GM19467 (cell line): ENCODE measurements at regions not wholly inside any gene's neighbourhood (a gene's known extent, or its start where the extent isn't known, plus 50 kb on each side); places are given as distances from the start of the nearest gene placed in this dataset.

Source experiments
- ATAC-seq: cut with Tn5 transposase; IDR thresholded peaks from one replicate; pipeline ENCODE4 v1.9.1; 2021; ENCODE audit warnings: mild to moderate bottlenecking, moderate library complexity; ENCODE audit not compliant: unreplicated experiment

DNA sequence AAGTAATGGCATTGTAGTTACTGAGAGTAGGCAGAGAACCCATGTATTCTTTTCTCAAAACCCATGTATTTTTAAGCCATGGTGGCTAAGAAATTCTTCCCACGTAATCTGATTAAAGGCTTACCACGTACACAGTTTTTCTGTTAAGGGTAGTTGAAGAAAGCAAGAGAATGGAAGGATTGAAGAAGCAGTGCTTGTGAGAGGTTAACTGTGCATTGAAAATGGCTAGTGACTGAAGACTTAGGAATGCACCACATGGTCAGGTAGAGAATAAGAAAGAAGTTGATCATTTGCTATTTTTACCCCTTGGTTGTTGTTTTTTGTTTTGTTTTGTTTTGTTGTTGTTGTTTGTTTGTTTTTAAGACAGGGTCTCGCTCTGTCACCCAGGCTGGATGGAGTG, 178.9 kb upstream of the SNX7 start:
- no peak for ATAC-seq

DNA sequence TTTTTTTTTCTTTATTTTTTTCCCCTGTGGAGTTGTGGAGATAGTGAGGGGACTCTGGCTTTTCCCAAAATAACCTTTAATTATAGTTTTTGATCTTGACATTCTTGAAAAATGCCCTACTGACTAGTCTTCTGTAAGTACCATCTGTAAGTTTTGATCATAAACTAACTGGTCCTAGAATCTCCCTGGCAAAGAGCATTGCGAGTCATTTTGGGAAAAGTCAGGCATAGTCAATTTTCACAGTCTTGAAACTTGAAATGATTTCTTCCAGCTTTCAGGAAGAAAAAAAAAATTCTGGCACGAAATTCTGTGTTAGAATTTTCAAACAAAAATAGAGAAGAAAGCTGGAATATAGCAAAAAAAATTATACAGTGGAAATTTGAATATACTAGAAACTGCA, 181.2 kb upstream of the SNX7 start:
- ATAC-seq = no peak

- no peak for ATAC-seq
Measured at GRCh38 chr1:98478121-98478520, 183.4 kb upstream of the SNX7 start.

- no peak for ATAC-seq
Measured at GRCh38 chr1:98472878-98473277, 188.6 kb upstream of the SNX7 start.

DNA sequence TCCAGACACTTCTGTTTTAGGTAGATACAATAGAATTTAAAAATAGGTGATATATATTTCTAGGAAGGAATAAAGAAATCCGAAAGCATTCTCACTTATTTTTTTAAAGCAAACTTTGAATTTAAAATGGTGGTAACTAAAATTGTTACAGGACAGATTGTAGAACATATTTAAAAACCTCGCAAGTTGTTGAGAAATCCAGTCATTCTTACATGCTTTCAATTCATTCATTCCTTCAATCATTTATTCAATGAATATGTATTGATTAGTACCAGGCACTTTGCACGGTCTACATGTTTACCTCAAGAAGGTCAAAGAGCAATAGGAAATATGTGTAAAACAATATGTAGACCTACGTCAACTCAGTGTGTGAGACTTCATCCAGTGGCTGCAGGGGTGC, 189.9 kb upstream of the SNX7 start:
- no peak for ATAC-seq

GRCh38 chr1:98468111-98468717, 193.3 kb upstream of the SNX7 start:
- no peak for ATAC-seq

DNA sequence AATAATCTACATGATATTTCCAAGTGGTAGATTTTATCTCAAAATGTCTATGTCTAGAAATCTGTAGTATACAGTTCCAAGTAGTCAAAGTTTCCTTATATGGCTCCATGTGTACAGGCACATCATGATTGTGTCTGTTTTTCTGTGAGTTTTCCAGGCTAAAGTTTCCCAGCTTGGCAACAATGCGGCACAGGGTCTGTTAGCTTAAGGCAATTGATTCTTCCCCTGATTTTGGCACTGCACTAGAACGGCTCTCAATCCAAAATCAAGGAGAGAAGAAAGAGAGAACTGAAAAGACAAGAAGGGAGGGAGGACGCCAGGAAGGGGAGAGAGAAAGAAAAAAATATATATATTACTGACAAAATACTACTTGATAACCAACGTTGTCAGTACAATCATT, 193.9 kb upstream of the SNX7 start:
- ATAC-seq = no peak

- no peak for ATAC-seq
Measured at GRCh38 chr1:98467122-98467521, 194.4 kb upstream of the SNX7 start.

DNA sequence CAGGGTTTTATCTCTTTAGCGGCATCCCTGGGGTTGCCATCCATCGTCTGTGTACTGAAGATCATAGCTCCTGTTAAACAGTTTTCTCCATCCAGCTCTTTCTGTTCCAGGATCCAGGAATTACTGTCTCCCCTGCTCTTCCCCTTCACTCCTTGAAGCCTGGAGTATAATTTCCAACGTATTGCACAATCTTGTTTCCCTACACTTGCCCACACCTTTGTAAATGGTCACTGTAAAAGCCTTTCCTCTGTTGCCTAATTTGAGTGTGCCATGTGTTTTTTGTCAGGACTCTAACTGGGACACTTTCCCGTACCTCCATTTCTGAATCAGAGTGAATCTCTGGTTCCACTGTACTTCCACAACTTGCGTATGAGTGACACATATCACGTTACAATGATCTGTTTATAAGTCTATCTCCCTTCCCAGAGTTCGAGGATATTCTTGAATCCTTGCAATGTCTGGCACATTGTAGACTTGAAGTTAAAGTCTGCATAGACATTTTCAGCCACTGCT, 199.6 kb upstream of the SNX7 start:
- no peak for ATAC-seq

DNA sequence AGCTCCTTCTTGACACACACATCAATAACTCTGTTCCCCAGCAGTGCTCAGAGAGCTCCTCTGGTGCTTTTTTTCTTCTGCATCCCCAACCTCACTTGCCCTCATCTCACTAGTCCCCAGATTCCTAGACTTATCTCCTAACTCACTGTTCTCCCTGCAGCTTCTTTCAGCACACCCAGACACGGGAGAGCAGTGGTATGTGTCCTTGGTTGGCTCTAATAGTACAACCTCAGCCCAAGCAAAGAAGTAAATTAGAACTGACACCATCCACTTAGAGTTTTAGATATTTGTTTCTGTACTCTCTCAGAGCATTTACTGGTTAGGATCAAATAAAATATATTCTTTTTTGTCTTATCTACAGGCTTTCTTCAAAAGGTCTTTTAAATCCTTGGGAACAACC, 201.4 kb upstream of the SNX7 start:
- ATAC-seq = no peak

GRCh38 chr1:98459486-98459870, 202.0 kb upstream of the SNX7 start:
- ATAC-seq = no peak

- ATAC-seq = no peak
Measured at GRCh38 chr1:98458511-98459485, 202.7 kb upstream of the SNX7 start.

DNA sequence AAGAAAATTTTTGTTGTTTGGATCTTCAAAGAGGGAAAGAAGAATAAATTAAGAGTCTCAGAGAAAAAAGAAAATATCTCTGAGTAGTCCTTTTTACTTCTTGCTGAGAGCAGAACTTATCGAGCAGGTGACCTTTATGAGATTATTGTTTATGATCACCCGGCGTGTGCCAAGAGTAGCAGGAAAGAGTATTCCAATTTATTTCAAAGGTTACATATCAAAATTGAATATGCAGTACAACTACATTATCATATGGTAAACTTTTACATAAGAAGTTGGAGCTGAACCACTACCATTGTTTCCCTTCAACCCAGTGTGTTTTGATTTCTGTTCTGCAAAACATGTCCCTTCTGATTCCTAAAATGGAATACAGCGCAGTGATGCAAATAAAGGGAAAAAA, 204.3 kb upstream of the SNX7 start:
- ATAC-seq = no peak

DNA sequence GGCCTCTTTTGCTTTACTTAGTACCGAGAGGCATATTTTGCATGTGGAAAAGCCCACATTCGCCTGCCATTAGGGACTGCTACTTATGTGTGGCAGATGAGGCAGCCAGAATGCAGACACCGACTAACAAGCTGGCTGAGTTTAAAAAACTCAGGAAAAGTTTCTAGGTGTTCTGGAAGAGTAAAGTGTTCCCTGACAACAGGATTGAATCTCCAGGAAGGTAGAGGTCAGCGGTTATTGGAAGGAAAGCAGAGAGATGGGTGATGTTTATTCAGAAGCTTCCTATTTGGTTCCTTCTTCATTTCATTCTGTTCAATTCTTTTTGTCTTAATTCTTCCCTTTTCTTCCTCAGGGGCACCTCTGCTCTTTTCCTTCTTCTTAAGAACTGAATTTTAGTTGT, 206.9 kb upstream of the SNX7 start:
- ATAC-seq = no peak

DNA sequence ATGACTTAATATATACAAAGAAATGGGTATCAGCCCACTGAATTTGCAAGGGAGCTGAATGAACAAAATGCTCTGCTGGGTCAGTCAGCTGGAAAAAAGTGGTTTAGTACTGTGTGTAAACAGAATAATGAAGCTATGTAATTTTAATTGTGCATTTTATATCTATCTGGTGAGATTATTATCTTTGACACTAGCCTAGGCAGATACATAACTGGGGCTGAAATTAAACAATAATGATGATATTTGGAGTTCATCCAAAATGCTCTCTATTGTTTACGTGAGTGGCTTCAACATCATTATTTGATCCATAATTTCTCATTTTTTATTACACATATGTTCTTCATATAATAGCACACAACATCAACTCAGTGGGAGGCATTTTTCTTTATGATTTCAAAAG, 208.5 kb upstream of the SNX7 start:
- ATAC-seq = no peak

- peak; percentile 69 for ATAC-seq
Measured at GRCh38 chr1:98452162-98452561, 209.4 kb upstream of the SNX7 start.

- no peak for ATAC-seq
Measured at GRCh38 chr1:98441281-98441680, 220.2 kb upstream of the SNX7 start.

GRCh38 chr1:98439471-98439870, 222.1 kb upstream of the SNX7 start:
- ATAC-seq = no peak

GRCh38 chr1:98437540-98437939, 224.0 kb upstream of the SNX7 start:
- no peak for ATAC-seq

DNA sequence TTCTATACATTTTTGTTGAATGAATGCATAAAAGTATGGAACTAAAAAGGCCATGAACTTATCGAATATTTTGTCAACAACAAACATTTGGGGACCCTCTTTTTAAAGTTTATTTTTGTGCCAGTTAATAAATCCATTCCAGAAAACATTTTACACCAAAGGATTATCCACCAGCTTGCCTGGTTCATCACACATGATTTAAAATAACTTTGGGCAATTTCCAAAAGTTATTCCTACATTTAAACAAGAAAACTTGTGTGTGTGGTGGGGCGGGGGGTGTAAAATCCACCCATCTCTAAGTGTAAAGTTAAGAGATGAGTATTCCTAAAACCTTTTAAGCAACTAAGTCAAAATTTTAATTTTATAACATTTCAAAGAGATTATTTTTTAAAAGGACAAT, 224.5 kb upstream of the SNX7 start:
- no peak for ATAC-seq

DNA sequence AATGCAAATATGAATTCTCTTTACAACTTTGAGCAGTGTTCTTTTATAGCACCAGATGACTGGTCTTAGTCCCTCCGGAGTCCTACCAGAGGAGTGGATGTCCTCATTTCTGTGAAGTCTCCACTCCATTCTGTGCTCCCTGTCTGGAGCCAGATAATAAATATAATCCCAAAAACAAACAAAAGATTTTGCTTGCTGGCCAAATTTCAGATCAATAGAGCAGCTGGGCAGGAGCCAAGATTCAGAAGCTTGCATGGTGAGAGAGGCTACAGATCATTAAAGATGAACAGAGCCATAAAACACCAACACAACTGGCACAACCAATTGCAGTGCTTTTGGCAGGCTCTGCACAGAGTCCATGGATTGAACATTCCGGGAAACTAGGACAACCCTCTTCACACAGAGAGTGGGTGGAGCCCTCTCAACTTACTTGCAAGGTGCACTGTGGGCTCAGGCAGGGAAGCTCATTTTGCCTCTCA, 231.5 kb upstream of the SNX7 start:
- no peak for ATAC-seq

- no peak for ATAC-seq
Measured at GRCh38 chr1:98428864-98429263, 232.7 kb upstream of the SNX7 start.
